ENCODE measurements at regions not wholly inside any gene's neighbourhood (a gene's known extent, or its start where the extent isn't known, plus 50 kb on each side); places are given as distances from the start of the nearest gene placed in this dataset.
A peak's percentile ranks its signal among the peaks of the same experiment; 100 is the strongest.
"Not testable (repeated sequence)": the region's sequence is repeated elsewhere in the genome, so short reads cannot be mapped to it uniquely, and the experiment has no call there.

GRCh38 chr17:20387549-20387948 is 79.8 kb downstream of the LGALS9B start:
- H3K27ac ChIP-seq, H3K4me3 ChIP-seq, DNase-seq, H3K4me1 ChIP-seq, H3K9me3 ChIP-seq, H3K36me3 ChIP-seq, H3K27me3 ChIP-seq: not testable (repeated sequence)

GRCh38 chr17:20381358-20382300 is 85.7 kb downstream of the LGALS9B start:
- not testable (repeated sequence) for H3K4me1 ChIP-seq, H3K36me3 ChIP-seq, H3K27ac ChIP-seq, H3K27me3 ChIP-seq, H3K4me3 ChIP-seq, H3K9me3 ChIP-seq
- TF ChIP-seq CTCF (IDR thresholded peaks at IDR 0.05) = peak in 4 of 6 experiments; percentile 50 to 68 (median 56)
- peak in 2 of 3 donors; percentile 16 to 48 for DNase-seq

- H3K27ac ChIP-seq, DNase-seq, H3K9me3 ChIP-seq, H3K36me3 ChIP-seq, H3K27me3 ChIP-seq, H3K4me1 ChIP-seq, H3K4me3 ChIP-seq: not testable (repeated sequence)
Measured at GRCh38 chr17:20380625-20381024, 86.7 kb downstream of the LGALS9B start.

GRCh38 chr17:20379251-20379650 is 88.1 kb downstream of the LGALS9B start:
- H3K36me3 ChIP-seq = not testable (repeated sequence)

GRCh38 chr17:20376642-20377041 is 90.7 kb downstream of the LGALS9B start:
- H3K9me3 ChIP-seq, H3K4me1 ChIP-seq, H3K27ac ChIP-seq, H3K4me3 ChIP-seq, H3K27me3 ChIP-seq, H3K36me3 ChIP-seq, DNase-seq: not testable (repeated sequence)

More at GRCh38 chr17:20379251-20379650, 88.1 kb downstream of the LGALS9B start:
- not testable (repeated sequence) for DNase-seq, H3K27ac ChIP-seq, H3K27me3 ChIP-seq, H3K4me3 ChIP-seq, H3K4me1 ChIP-seq, H3K9me3 ChIP-seq

GRCh38 chr17:20375745-20376144 is 91.6 kb downstream of the LGALS9B start:
- not testable (repeated sequence) for H3K9me3 ChIP-seq, H3K36me3 ChIP-seq, DNase-seq, H3K27ac ChIP-seq, H3K27me3 ChIP-seq, H3K4me1 ChIP-seq, H3K4me3 ChIP-seq
